ENCODE measurements at regions not wholly inside any gene's neighbourhood (a gene's known extent, or its start where the extent isn't known, plus 50 kb on each side); places are given as distances from the start of the nearest gene placed in this dataset.

DNA sequence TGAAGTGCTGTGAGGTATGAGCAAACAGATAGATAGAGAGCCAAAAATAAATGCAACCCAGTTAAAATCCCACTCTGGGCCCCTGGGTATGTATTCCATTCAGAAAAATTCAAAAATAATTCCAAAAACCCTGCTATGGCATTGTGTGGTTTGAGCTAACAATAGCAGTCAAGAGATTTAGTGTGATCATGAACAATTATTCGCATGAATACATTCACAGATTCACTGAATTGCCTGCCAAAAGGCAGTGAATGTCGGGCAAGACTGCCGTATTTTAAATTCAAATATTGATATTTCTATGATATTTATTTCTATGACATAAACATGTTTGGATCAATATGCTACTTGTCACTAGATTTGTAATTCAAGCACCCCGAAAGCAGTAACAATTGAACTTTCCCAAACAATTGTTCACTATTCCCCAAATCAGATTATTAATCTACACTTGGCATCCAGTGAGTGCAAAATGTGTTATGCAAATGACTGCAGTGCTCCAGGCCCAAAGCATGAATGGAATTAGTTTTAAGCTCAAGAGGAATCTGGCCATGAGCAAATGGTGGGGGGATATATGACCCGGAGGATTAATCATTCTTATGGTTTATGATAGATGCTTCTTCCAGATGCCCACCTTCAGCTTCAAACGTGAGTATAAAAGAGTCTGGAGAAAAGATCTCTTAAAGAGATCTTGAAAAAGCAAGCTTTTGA is 417.0 kb upstream of the MEIS2 start:
- DNase-seq: no peak
- H3K4me1 Mint-ChIP-seq: no peaks in the 10 kb centered on the region
- no peak overlapping the region for H3K27ac Mint-ChIP-seq
- H3K9me3 Mint-ChIP-seq: peaks cover 0 to 13% (median 3%) of the 10 kb centered on the region in 7 donors
- no peak for ATAC-seq (ENCODE audit: low read depth in 2 of 2)
- H3K36me3 Mint-ChIP-seq: no peaks in the 10 kb centered on the region
- no peaks in the 10 kb centered on the region for H3K27me3 Mint-ChIP-seq
- no peak overlapping the region for H3K4me3 Mint-ChIP-seq

DNA sequence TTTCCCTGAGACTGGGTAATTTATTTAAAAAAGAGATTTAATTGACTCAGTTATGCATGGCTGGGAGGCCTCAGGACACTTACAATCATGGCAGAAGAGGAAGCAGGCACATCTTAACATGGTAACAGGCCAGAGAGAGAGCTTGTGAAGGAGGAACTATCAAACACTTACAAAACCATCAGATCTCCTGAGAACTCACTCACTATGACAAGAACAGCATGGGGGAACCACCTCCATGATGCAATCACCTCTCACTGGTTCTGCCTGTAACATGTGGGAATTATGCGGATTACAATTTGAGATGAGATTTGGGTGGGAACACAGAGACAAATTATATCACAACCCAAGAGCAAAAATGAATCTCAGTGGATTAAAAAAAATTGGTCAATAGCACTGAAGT is 416.0 kb upstream of the TMCO5A start:
- Mint-ChIP-seq H3K4me3 (no peak overlapping the region), H3K27me3 (no peaks in the 10 kb centered on the region), H3K9me3 (peaks cover 0 to 11% (median 3%) of the 10 kb centered on the region in 7 donors), H3K36me3 (no peaks in the 10 kb centered on the region), H3K4me1 (no peaks in the 10 kb centered on the region), H3K27ac (no peak overlapping the region)
- DNase-seq: no peak
- ATAC-seq (ENCODE audit: low read depth in 2 of 2): no peak

DNA sequence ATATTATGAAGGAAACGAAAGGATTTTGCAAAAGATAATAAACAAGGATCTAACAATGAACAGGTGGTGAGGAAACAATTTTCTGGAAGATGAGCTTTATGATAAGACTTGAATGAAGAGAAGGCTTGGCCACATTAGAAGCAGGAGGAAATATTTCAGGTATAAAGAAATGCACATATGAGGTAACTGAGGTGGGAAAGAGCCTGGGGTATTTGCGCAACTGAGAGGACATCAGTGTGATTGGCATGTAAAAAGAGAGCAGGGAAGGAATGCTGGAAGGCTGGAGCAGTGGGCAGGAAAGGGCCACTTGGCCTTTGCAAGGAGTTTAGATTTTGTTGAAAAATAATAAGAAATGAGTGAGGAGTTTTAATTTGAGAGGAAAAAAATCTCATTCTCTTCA is 414.4 kb upstream of the TMCO5A start:
- Mint-ChIP-seq H3K36me3 (peaks cover 0 to under 1% of the 10 kb centered on the region in 2 donors), H3K4me1 (no peaks in the 10 kb centered on the region), H3K4me3 (peak overlapping the region in 1 of 8 donors; percentile 11), H3K9me3 (peaks cover 0 to 19% (median 6%) of the 10 kb centered on the region in 7 donors), H3K27ac (no peak overlapping the region), H3K27me3 (no peaks in the 10 kb centered on the region)
- no peak for DNase-seq
- ATAC-seq (ENCODE audit: low read depth in 2 of 2): no peak

DNA sequence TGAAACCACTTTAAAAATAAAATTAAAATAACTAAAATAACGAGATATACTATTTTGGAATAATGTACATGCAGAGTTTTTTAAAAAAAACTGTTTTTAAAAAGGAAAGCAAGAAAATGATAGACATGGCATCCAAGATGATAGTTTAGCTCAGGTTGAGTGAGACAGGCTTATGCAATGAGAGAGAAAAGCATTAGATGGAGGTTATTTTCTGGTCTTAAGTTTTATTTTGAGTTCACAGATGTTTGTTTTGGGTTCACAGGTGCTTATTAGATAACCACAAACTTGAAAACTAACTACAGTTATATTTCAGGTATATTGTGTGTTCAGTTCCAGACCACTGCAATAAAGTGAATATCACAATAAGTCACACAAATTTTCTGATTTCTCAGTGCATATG is 413.6 kb upstream of the TMCO5A start:
- Mint-ChIP-seq H3K36me3 (peaks cover 0 to 4% of the 10 kb centered on the region in 2 donors), H3K4me3 (no peak overlapping the region), H3K4me1 (no peaks in the 10 kb centered on the region), H3K9me3 (peaks cover 0 to 22% (median 4%) of the 10 kb centered on the region in 7 donors), H3K27ac (no peak overlapping the region), H3K27me3 (no peaks in the 10 kb centered on the region)
- DNase-seq (no peak), ATAC-seq (ENCODE audit: low read depth in 2 of 2) (no peak)

DNA sequence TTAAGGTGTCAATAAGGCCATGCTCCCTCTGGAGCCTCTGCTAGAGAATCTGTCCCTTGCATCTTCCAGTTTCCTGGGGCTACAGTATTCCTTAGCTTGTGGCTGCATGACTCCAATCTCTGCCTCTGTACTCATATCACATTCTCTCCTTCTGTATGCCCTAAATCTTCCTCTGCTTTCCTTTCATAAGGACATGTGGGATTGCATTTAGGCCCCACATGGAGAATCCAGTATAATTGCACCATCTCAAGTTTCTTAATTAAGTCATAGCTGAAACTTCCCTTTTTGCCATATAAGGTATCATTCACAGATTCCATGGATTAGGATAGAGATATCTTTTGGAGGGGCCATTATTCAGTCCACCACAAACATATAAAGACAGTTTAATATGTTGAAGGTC is 409.8 kb upstream of the TMCO5A start:
- ATAC-seq (ENCODE audit: low read depth in 2 of 2): no peak
- no peak for DNase-seq
- Mint-ChIP-seq H3K9me3 (peaks cover 0 to 22% (median 4%) of the 10 kb centered on the region in 7 donors), H3K4me3 (no peak overlapping the region), H3K36me3 (peaks cover 0 to 4% of the 10 kb centered on the region in 2 donors), H3K27me3 (no peaks in the 10 kb centered on the region), H3K27ac (no peak overlapping the region), H3K4me1 (no peaks in the 10 kb centered on the region)

DNA sequence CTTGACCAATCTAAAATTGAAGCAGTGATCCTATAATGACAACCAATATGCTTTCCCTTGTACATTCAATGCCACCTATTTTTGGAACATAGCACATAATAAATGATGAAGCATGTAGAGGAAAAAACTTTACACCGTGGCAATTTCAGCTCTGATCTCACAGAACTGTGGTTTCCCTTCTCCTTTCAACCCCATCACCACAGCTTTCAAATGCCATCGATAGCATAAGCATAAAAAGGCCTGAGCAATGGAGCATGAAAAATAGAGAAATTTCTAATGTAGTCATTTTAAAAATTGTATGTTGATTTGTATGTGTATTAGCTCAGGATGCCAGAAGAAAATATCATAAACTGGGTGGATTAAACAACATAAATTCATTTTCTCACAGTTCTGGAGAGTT is 406.0 kb upstream of the TMCO5A start:
- DNase-seq: no peak
- no peak for ATAC-seq (ENCODE audit: low read depth in 2 of 2)
- H3K9me3 Mint-ChIP-seq: peaks cover 0 to 19% (median 8%) of the 10 kb centered on the region in 7 donors
- H3K27ac Mint-ChIP-seq: no peak overlapping the region
- no peaks in the 10 kb centered on the region for H3K27me3 Mint-ChIP-seq
- H3K4me1 Mint-ChIP-seq: no peaks in the 10 kb centered on the region
- H3K4me3 Mint-ChIP-seq: no peak overlapping the region
- peaks cover 0 to 4% of the 10 kb centered on the region in 2 donors for H3K36me3 Mint-ChIP-seq

DNA sequence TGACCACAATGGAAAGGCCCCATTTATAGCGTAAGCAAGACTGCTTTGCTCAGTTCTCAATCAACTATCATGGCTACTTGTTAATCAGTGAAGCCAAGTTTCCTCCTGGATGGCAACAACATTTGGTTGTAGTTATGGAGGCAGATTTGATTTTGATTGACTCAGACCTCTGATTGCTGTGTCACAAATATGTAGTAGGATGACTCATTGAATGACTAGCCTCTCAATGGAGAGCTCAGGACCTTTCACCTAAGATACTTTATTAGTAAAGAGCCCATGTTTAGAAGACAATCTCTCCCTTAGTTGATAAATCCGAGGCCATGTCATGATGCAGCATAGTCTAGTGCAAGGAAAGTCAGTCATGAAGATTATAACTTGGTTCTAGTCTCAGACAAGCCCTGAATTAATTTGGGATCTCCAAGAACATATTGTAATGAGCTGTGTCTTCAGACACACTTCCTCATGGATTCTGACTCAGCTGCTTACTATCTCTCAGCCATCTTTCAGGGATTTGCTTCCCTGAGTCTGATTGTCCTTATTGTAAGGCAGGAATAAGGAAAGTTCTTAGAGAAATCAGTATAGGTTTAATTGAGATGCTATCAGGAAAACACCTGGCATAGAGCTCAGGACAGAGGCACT is 397.4 kb upstream of the TMCO5A start:
- no peak overlapping the region for H3K4me3 Mint-ChIP-seq
- H3K36me3 Mint-ChIP-seq: no peaks in the 10 kb centered on the region
- ATAC-seq (ENCODE audit: low read depth in 2 of 2) (no peak), DNase-seq (no peak)
- H3K4me1 Mint-ChIP-seq: no peaks in the 10 kb centered on the region
- H3K27ac Mint-ChIP-seq: no peak overlapping the region
- H3K9me3 Mint-ChIP-seq: peaks cover 2 to 17% (median 9%) of the 10 kb centered on the region in 7 donors
- H3K27me3 Mint-ChIP-seq: no peaks in the 10 kb centered on the region

DNA sequence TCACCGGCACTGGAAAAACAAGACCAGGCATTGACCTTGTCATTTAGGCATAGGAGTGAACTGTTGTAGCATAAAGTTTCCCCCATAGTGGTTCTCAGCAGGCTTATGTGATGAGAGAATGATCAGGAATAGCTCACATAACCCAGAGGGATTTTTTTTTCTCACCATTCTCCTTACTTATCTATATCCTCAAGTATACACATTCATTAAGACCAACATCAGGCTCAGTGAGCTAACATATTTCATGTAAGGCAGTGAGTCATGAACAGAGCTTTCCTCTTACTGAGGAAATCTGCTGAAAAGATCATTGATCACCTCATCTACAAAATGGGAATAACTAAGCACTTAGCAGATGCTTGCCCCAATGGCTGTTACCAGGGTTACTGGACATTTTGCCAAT is 396.6 kb upstream of the TMCO5A start:
- DNase-seq (no peak), ATAC-seq (ENCODE audit: low read depth in 2 of 2) (no peak)
- Mint-ChIP-seq H3K4me3 (no peak overlapping the region), H3K27me3 (no peaks in the 10 kb centered on the region), H3K36me3 (no peaks in the 10 kb centered on the region), H3K9me3 (peaks cover 2 to 13% (median 8%) of the 10 kb centered on the region in 7 donors), H3K4me1 (no peaks in the 10 kb centered on the region), H3K27ac (no peak overlapping the region)

DNA sequence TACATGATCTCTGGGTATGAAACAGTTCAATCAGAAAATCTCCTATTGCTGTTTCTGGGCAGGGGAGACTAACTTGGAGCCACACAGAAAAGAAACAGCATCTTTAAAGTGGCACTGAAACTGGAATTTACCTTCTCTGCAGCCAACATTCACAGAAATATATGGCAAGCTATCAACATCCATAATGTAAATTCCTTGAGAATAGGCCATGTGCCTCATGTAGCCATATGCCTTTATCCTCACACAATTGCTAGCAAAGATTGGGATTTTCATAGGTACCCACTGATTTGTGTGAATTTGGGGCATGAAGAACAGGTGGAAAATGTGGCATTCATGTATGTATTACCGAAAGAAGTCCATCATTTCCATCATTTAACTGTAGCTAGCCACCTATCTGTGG is 386.3 kb upstream of the TMCO5A start:
- H3K27ac Mint-ChIP-seq: no peak overlapping the region
- peaks cover 0 to 4% (median 4%) of the 10 kb centered on the region in 7 donors for H3K9me3 Mint-ChIP-seq
- ATAC-seq (ENCODE audit: low read depth in 2 of 2) (no peak), DNase-seq (no peak)
- no peaks in the 10 kb centered on the region for H3K27me3 Mint-ChIP-seq
- no peaks in the 10 kb centered on the region for H3K4me1 Mint-ChIP-seq
- H3K4me3 Mint-ChIP-seq: no peak overlapping the region
- H3K36me3 Mint-ChIP-seq: no peaks in the 10 kb centered on the region

DNA sequence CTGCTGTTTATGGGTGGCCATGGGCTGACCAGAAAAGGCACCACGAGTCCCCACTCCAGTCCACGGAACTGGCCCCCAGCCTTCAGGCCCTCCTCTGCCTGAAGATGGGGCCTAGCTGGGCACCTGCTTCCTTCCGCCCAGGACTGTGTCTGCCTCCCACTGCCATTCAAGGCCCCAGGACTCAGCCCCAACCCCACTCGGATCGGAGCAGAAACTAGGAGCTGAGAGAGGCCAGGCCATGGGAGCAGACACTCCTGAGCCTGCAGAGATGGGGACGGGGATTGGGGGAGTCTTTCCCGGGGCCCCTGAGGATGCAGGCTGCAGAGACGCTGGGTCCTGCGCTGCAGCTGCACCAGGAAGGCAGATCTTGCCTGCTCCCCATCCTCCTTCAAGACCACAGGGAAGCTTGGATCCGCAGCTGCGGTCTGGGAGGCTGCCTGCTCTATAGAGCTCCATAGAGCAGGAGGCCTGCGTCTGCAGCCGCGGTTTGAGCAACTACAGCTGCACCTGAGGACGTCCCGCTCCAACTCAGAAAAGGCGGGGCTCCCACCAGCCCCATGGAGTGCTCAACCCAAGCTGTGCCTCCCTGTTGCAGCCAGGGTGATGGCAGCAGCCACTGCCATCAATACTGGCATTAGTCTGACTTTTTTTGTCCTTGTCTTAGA is 383.9 kb upstream of the TMCO5A start:
- H3K27ac Mint-ChIP-seq: no peak overlapping the region
- H3K4me1 Mint-ChIP-seq: no peaks in the 10 kb centered on the region
- no peak overlapping the region for H3K4me3 Mint-ChIP-seq
- peaks cover 0 to 25% (median 5%) of the 10 kb centered on the region in 7 donors for H3K9me3 Mint-ChIP-seq
- ATAC-seq (ENCODE audit: low read depth in 2 of 2) (no peak), DNase-seq (no peak)
- no peaks in the 10 kb centered on the region for H3K27me3 Mint-ChIP-seq
- H3K36me3 Mint-ChIP-seq: no peaks in the 10 kb centered on the region

DNA sequence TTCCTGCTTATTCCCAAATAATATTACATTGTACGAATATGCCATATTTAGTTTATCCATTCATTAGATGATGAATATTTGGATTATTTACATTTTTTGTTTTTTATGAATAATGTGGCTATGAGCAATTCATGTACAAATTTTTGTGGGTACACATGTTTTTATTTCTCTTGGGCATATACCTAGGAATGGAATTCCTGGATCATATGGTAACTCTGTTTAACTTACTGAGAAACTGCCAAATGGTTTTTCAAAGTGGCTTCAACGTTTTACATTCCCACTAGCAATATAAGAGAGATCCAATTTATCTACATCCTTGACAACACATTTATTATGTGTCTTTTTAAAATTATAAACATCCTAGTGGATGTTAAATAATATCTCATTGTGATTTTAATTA is 362.0 kb upstream of the TMCO5A start:
- Mint-ChIP-seq H3K27ac (no peak overlapping the region), H3K4me3 (no peak overlapping the region), H3K36me3 (no peaks in the 10 kb centered on the region), H3K27me3 (no peaks in the 10 kb centered on the region), H3K9me3 (peaks cover 0 to 5% (median 0%) of the 10 kb centered on the region in 7 donors), H3K4me1 (no peaks in the 10 kb centered on the region)
- ATAC-seq (ENCODE audit: low read depth in 2 of 2) (no peak), DNase-seq (no peak)

DNA sequence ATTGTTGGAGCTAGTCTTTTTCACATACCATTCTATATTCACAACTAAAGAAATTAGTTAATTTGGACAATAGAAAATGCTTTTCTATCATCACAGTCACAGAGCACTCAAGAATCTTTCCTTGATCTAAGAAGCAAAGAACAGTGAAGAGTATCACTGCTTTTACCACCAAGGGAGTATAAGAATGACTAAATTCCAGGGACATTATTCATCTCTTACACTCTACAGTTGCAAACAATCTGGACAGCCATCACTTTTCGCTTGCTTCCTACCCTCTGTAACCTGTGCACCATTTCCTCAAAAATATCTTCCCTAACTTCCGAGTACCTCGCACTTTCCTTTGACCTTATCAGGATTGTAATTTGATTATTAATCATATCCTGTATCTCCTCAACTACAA is 359.5 kb upstream of the TMCO5A start:
- no peak for ATAC-seq (ENCODE audit: low read depth in 2 of 2)
- Mint-ChIP-seq H3K27ac (no peak overlapping the region), H3K27me3 (no peaks in the 10 kb centered on the region), H3K4me1 (no peaks in the 10 kb centered on the region), H3K36me3 (no peaks in the 10 kb centered on the region), H3K4me3 (no peak overlapping the region), H3K9me3 (no peaks in the 10 kb centered on the region)
- no peak for DNase-seq

DNA sequence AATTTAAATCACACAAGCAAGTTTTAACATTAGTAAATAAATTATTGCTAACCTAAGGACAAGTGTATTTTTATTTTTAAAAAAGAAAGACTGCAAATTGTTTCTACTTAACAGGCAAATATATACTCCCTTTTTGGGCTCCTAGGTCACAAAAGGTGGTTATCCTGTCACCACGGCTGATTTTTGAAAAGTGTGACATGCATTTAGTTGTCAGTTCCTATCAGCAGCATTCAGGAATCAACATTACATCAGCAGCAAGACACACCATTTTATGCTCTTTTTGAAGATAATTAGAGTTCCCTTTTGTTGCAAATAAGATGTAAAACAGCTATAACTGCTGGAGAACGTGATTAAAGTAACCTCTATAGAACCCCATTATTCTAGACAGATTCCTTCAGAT is 357.5 kb upstream of the TMCO5A start:
- no peaks in the 10 kb centered on the region for H3K4me1 Mint-ChIP-seq
- no peak for ATAC-seq (ENCODE audit: low read depth in 2 of 2)
- H3K4me3 Mint-ChIP-seq: no peak overlapping the region

More for the DNA sequence above, 357.5 kb upstream of the TMCO5A start:
- no peak overlapping the region for H3K27ac Mint-ChIP-seq
- H3K27me3 Mint-ChIP-seq: no peaks in the 10 kb centered on the region
- no peak for DNase-seq
- no peaks in the 10 kb centered on the region for H3K36me3 Mint-ChIP-seq
- H3K9me3 Mint-ChIP-seq: peaks cover 0 to 7% (median 0%) of the 10 kb centered on the region in 7 donors

Measured in naive B cell (primary cell).